T-helper 1 cell treated with Interleukin-12 subunit alpha and Interleukin-12 subunit beta and Interleukin-4 antibody, amounts not matched to agents 30 μg/mL and 1 μg/mL, for 36 hours (primary cell): ENCODE measurements at regions not wholly inside any gene's neighbourhood (a gene's known extent, or its start where the extent isn't known, plus 50 kb on each side); places are given as distances from the start of the nearest gene placed in this dataset.
"Not testable (repeated sequence)": the region's sequence is repeated elsewhere in the genome, so short reads cannot be mapped to it uniquely, and the experiment has no call there.

ENCODE experiments used
- H3K27ac Mint-ChIP-seq: one replicate; pipeline ENCODE4 v1.8.0; 2021; ENCODE audit warnings: mild to moderate bottlenecking, mixed read lengths
- H3K27me3 Mint-ChIP-seq: one replicate; pipeline ENCODE4 v1.8.0; 2021; ENCODE audit warnings: low read depth, mixed read lengths
- H3K36me3 Mint-ChIP-seq: one replicate; pipeline ENCODE4 v1.8.0; 2021; ENCODE audit warnings: low read depth, mixed read lengths
- H3K4me1 Mint-ChIP-seq: one replicate; pipeline ENCODE4 v1.8.0; 2021; ENCODE audit warnings: low read depth, mixed read lengths
- H3K4me3 Mint-ChIP-seq: one replicate; pipeline ENCODE4 v1.8.0; 2021; ENCODE audit warnings: mild to moderate bottlenecking, moderate library complexity, mixed read lengths
- H3K9me3 Mint-ChIP-seq: one replicate; pipeline ENCODE4 v1.8.0; 2021; ENCODE audit warnings: mixed read lengths

DNA sequence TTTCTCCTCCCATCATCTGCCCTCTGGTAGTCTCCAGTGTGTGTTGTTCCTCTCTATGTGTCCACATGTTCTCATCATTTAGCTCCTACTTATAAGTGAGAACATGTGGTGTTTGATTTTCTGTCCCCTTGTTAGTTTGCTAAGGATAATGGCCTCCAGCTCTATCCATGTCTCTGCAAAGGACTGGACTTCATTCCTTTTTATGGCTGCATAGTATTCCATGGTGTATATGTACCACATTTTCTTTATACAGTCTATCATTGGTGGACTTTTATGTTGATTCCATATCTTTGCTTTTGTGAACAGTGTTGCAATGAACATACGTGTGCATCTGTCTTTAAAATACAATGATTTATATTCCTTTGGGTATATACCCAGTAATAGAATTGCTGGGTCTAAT is 143.5 kb upstream of the PDE4B start:
- not testable (repeated sequence) for H3K4me3 Mint-ChIP-seq, H3K27me3 Mint-ChIP-seq, H3K36me3 Mint-ChIP-seq, H3K9me3 Mint-ChIP-seq, H3K4me1 Mint-ChIP-seq, H3K27ac Mint-ChIP-seq

DNA sequence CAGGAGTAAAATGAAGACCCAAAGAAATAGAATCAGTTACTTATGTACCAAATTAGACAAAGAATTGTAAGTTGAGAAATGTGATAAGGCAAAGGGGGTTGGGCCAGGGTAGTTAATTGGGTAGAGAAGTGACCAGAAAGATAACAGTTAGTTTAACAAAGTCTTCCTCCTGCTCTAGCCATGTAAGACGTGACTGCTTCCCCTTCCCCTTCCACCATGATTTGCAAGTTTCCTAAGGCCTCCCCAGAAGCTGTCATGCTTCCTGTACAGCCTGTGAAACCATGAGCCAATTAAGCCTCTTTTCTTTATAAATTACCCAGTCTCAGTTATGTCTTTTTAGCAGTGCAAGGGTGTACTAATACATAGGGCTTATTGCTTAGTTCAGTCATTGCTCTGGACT is 142.0 kb upstream of the PDE4B start:
- H3K27me3 Mint-ChIP-seq: peaks cover 6% of the 10 kb centered on the region

DNA sequence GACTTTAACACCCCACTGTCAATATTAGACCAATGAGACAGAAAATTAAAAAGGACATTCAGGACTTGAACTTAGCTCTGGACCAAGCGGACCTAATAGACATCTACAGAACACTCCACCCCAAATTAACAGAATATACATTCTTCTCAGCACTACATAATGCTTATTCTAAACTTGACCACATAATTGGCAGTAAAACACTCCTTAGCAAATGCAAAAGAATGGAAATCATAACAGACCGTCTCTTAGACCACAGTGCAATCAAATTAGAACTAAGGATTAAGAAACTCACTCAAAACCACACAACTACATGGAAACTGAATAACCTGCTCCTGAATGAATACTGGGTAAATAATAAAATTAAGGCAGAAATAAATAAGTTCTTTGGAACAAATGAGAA is 138.2 kb upstream of the PDE4B start:
- H3K9me3 Mint-ChIP-seq, H3K4me1 Mint-ChIP-seq, H3K27ac Mint-ChIP-seq, H3K4me3 Mint-ChIP-seq, H3K36me3 Mint-ChIP-seq, H3K27me3 Mint-ChIP-seq: not testable (repeated sequence)

More for the DNA sequence above, 142.0 kb upstream of the PDE4B start:
- Mint-ChIP-seq H3K27ac (no peak overlapping the region), H3K4me1 (no peaks in the 10 kb centered on the region), H3K36me3 (no peaks in the 10 kb centered on the region), H3K4me3 (no peak overlapping the region), H3K9me3 (peaks cover 5% of the 10 kb centered on the region)

GRCh38 chr1:65657609-65658008 is 135.1 kb upstream of the PDE4B start:
- H3K4me3 Mint-ChIP-seq, H3K27me3 Mint-ChIP-seq, H3K27ac Mint-ChIP-seq, H3K9me3 Mint-ChIP-seq, H3K4me1 Mint-ChIP-seq, H3K36me3 Mint-ChIP-seq: not testable (repeated sequence)

GRCh38 chr1:65658122-65658521 is 134.6 kb upstream of the PDE4B start:
- Mint-ChIP-seq H3K4me1 (no peaks in the 10 kb centered on the region), H3K36me3 (no peaks in the 10 kb centered on the region), H3K4me3 (no peak overlapping the region), H3K27ac (no peak overlapping the region), H3K9me3 (no peaks in the 10 kb centered on the region), H3K27me3 (peaks cover 9% of the 10 kb centered on the region)

GRCh38 chr1:65668368-65668767 is 124.3 kb upstream of the PDE4B start:
- Mint-ChIP-seq H3K4me1 (no peaks in the 10 kb centered on the region), H3K36me3 (no peaks in the 10 kb centered on the region), H3K4me3 (no peak overlapping the region), H3K27ac (no peak overlapping the region), H3K9me3 (peaks cover 4% of the 10 kb centered on the region), H3K27me3 (peaks cover 11% of the 10 kb centered on the region)

GRCh38 chr1:65670518-65670917 is 122.2 kb upstream of the PDE4B start:
- Mint-ChIP-seq H3K27ac (no peak overlapping the region), H3K36me3 (no peaks in the 10 kb centered on the region), H3K27me3 (peaks cover 7% of the 10 kb centered on the region)

DNA sequence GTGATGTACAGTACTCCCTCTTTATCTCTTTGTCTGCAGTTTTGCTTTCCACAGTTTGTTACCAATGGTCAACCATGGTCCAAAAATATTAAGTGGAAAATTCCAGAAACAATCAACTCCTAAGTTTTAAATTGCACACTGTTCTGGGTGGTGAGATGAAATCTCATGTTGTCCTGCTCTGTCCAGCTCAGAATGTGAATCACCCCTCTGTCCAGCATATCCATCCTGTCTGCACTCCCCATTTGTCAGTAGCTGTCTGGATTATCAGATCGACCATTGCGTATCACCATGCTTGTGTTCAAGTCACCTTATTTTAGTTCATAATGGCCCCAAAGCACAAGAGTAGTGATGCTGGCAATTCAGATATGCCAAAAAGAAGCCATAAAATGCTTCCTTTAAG is 118.2 kb upstream of the PDE4B start:
- H3K4me3 Mint-ChIP-seq: no peak overlapping the region
- H3K9me3 Mint-ChIP-seq: no peaks in the 10 kb centered on the region
- H3K27me3 Mint-ChIP-seq: peaks cover 14% of the 10 kb centered on the region
- no peaks in the 10 kb centered on the region for H3K4me1 Mint-ChIP-seq
- H3K36me3 Mint-ChIP-seq: no peaks in the 10 kb centered on the region
- no peak overlapping the region for H3K27ac Mint-ChIP-seq

More at GRCh38 chr1:65670518-65670917, 122.2 kb upstream of the PDE4B start:
- H3K4me3 Mint-ChIP-seq: no peak overlapping the region
- H3K4me1 Mint-ChIP-seq: no peaks in the 10 kb centered on the region
- H3K9me3 Mint-ChIP-seq: peaks cover 4% of the 10 kb centered on the region

- H3K27ac Mint-ChIP-seq: no peak overlapping the region
- no peaks in the 10 kb centered on the region for H3K4me1 Mint-ChIP-seq
- no peaks in the 10 kb centered on the region for H3K36me3 Mint-ChIP-seq
- H3K4me3 Mint-ChIP-seq: no peak overlapping the region
- no peaks in the 10 kb centered on the region for H3K9me3 Mint-ChIP-seq
- peaks cover 36% of the 10 kb centered on the region for H3K27me3 Mint-ChIP-seq
Measured at GRCh38 chr1:65679773-65680172, 112.9 kb upstream of the PDE4B start.

- Mint-ChIP-seq H3K27me3 (peaks cover 37% of the 10 kb centered on the region), H3K36me3 (no peaks in the 10 kb centered on the region), H3K4me1 (no peaks in the 10 kb centered on the region), H3K9me3 (no peaks in the 10 kb centered on the region), H3K27ac (no peak overlapping the region), H3K4me3 (no peak overlapping the region)
Measured at GRCh38 chr1:65681096-65681495, 111.6 kb upstream of the PDE4B start.

DNA sequence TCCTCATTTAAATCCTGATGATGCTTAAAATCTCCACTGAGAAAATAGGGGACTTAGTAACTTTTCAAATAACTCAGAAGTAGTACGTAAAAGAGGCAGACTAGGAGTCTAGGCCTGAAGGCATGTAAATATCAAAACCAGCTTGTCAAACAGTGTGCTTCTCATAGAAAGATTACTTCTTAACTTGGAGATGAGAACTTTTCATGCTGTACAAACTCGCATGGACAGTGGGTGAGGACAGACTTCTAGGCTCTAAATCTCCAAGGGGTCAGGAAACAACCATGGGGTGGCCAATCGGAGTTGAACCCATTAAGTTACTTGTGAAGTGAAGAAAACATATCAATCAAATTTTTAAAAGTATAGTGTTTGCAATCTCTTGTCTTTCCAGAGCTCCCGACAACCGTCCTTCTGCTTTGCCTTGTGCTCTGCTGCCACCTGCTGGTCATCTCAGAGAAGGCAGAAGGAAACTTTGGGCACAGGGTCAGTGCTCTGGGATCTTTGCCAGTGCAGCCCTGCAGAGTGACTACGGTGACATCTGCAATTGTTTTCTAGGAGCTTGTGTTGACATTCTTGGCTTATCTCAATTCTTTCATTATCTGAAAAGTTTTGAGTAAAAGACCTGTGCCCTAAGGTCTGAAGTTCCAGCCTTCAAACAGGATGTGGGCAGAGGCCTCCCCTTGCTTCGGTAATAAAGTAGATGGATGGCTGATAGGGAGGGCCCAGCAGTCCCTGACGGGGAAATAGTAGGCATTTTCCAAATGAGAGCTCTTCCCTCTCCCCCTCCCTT is 105.1 kb upstream of the PDE4B start:
- Mint-ChIP-seq H3K4me3 (no peak overlapping the region), H3K9me3 (no peaks in the 10 kb centered on the region), H3K4me1 (peaks cover 12% of the 10 kb centered on the region), H3K27me3 (peaks cover 28% of the 10 kb centered on the region), H3K36me3 (no peaks in the 10 kb centered on the region), H3K27ac (no peak overlapping the region)

DNA sequence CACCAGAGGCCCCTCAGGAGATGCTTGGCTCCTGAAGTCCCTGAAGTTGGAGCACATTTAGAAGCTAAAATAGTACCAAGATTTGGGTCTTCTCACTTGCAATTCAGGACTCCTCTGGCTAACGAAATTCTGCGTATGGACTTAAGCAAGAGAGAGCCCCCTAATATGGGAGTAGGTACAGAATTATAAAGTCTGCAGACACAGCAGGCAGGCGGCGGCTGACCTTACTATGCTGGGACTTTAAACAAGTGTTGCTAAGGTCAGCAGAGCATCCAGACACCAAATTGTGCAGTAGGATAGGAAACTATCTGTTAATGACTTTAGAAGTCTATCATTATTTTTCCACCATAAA is 104.5 kb upstream of the PDE4B start:
- no peaks in the 10 kb centered on the region for H3K36me3 Mint-ChIP-seq
- peaks cover 28% of the 10 kb centered on the region for H3K27me3 Mint-ChIP-seq
- peaks cover 12% of the 10 kb centered on the region for H3K4me1 Mint-ChIP-seq
- no peak overlapping the region for H3K27ac Mint-ChIP-seq
- no peaks in the 10 kb centered on the region for H3K9me3 Mint-ChIP-seq
- H3K4me3 Mint-ChIP-seq: no peak overlapping the region

DNA sequence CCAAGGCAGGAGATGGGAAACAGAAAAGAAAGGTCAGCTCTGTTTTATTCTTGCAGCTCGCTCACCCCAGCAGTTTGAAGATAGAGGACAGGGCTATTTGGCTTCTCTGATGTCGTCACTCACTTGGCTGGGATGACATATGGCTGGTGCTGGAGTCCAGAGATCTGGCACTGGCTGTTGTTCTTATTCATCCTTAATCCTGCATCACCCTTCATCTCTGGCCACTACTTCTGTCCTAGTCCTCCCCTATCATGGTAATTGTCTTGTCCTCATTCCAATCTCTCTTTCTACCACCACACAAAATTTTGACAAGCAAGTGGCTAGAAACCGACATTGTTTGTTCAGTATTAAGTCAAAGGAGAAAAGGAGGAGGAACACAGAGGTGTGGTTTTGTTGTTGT is 103.8 kb upstream of the PDE4B start:
- no peak overlapping the region for H3K4me3 Mint-ChIP-seq
- H3K36me3 Mint-ChIP-seq: no peaks in the 10 kb centered on the region
- H3K4me1 Mint-ChIP-seq: peaks cover 12% of the 10 kb centered on the region

GRCh38 chr1:65691152-65691900 is 101.4 kb upstream of the PDE4B start:
- H3K27me3 Mint-ChIP-seq: peaks cover 16% of the 10 kb centered on the region
- H3K36me3 Mint-ChIP-seq: no peaks in the 10 kb centered on the region
- no peaks in the 10 kb centered on the region for H3K9me3 Mint-ChIP-seq
- no peak overlapping the region for H3K4me3 Mint-ChIP-seq
- peaks cover 12% of the 10 kb centered on the region for H3K4me1 Mint-ChIP-seq
- no peak overlapping the region for H3K27ac Mint-ChIP-seq

More for the DNA sequence above, 103.8 kb upstream of the PDE4B start:
- H3K27me3 Mint-ChIP-seq: peaks cover 21% of the 10 kb centered on the region
- no peak overlapping the region for H3K27ac Mint-ChIP-seq
- H3K9me3 Mint-ChIP-seq: no peaks in the 10 kb centered on the region

- Mint-ChIP-seq H3K36me3 (no peaks in the 10 kb centered on the region), H3K4me3 (no peak overlapping the region)
Measured at GRCh38 chr1:65691972-65692371, 100.7 kb upstream of the PDE4B start.

More at GRCh38 chr1:65691972-65692371, 100.7 kb upstream of the PDE4B start:
- peaks cover 10% of the 10 kb centered on the region for H3K4me1 Mint-ChIP-seq
- no peak overlapping the region for H3K27ac Mint-ChIP-seq
- H3K27me3 Mint-ChIP-seq: peaks cover 10% of the 10 kb centered on the region
- no peaks in the 10 kb centered on the region for H3K9me3 Mint-ChIP-seq
